H54 (cell line): ENCODE measurements at regions not wholly inside any gene's neighbourhood (a gene's known extent, or its start where the extent isn't known, plus 50 kb on each side); places are given as distances from the start of the nearest gene placed in this dataset.

ENCODE experiments used
- DNase-seq: peaks from one replicate; pipeline ENCODE4 v3.0.0; 2011; ENCODE audit warnings: low spot score, mixed read lengths; ENCODE audit not compliant: insufficient read length
- FAIRE-seq: peaks from 3 replicates; lab custom pipeline; 2011; peaks lifted over from hg19 to GRCh38; lab: Jason Lieb, UNC
- POLR2A ChIP-seq: IDR thresholded peaks from 2 replicates; pipeline ENCODE4 v1.6.1; 2011; ENCODE audit warnings: low read depth, mild to moderate bottlenecking, low read length

DNA sequence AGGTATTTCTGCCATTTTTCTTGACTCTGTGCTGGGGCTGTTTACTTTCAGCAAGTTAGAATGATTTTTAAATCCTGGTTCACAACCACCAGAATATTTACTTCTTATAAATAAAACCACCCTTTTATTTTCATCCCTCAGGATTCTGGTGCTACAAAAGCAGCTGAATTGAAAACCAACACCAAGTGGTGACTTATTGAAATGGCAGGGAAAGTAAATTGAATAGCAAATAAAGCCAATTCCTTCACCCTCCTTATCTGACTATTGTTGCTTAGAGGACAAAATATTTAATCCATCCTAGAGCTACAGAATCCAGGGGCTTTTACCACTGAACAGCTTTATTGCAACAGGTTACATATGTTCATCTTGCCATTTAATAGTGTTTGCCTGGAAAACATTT, 828.6 kb upstream of the GHITM start:
- no peak for DNase-seq
- no peak for FAIRE-seq

GRCh38 chr10:83312570-83312969, 826.7 kb upstream of the GHITM start:
- TF ChIP-seq POLR2A, result no peak
- FAIRE-seq (no peak), DNase-seq (no peak)

More for the DNA sequence above, 828.6 kb upstream of the GHITM start:
- TF ChIP-seq POLR2A, result no peak

- FAIRE-seq, result no peak
- TF ChIP-seq POLR2A, result no peak
- no peak for DNase-seq
These were observed 806.6 kb upstream of the GHITM start for GRCh38 chr10:83332690-83333089.

- FAIRE-seq (no peak), DNase-seq (no peak)
- TF ChIP-seq POLR2A, result no peak
These were observed 805.7 kb upstream of the GHITM start for GRCh38 chr10:83333566-83333965.

DNA sequence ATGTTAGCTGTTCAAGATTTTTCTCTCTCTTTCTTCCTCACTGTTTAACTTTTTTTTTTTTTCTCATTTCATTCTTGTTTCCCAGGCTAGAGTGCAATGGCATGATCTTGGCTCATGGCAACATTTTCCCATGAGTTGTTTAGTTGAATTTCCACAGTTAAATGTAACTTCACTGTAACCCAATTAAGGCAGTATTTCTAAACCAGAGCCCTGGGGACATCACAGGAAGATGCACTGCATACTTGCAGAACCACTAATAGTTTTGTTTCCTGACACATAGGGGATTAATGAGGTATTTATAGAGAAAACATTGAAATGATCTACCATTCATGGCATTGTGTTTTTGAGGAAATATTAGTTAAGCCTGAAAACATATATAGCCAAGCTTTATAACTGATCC, 795.6 kb upstream of the GHITM start:
- DNase-seq, result no peak
- FAIRE-seq, result no peak
- no peak for TF ChIP-seq POLR2A

DNA sequence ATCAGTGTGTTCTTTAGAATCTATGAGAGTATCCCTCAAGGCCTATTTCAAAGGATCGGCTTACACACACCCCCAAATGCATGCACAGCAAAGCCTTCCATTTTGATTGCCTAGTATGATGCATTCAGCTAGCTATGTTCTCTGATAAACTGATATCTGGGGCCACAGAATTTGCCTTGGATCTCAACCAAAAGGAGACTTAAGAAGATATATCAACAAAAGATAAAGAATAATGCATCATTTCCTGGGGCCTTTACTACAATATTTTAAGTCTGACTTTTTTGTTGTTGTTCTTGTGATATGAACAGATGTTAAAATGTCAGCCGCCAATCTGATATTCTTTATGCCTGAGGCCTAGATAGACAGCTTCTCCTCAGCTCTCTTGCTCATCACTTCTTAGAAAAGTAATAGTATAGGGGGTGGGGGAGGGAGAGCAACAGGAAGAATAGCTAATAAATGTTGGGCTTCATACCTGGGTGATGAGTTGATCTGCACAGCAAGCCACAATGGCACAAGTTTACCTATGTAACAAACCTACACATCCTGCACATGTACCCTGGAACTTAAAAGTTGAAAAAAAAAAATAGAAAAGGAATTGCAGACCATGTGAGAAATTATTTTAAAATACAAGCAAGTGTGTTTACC, 792.9 kb upstream of the GHITM start:
- no peak for TF ChIP-seq POLR2A
- FAIRE-seq, result no peak
- DNase-seq, result no peak

DNA sequence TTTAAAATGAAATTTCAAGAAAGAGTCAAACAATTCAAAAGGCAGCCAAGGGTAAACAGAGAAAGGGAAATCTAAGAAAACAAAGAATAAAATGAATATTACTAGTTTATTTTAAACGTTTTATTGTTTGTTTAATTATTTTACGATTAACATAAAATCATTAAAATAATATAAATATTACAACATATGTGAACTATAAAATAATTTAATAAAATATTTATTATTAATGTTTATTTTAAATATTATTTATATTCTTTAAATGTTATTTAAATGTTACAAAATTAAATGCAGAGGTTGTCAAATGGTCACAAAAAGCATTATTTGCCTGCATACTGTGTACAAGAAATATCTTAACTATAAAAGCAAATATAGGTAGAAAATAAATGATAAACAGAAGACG, 786.7 kb upstream of the GHITM start:
- FAIRE-seq, result no peak
- TF ChIP-seq POLR2A, result no peak

GRCh38 chr10:83354456-83354855, 784.9 kb upstream of the GHITM start:
- no peak for TF ChIP-seq POLR2A
- no peak for DNase-seq
- no peak for FAIRE-seq

More for the DNA sequence above, 786.7 kb upstream of the GHITM start:
- DNase-seq, result no peak

GRCh38 chr10:83357004-83357403, 782.3 kb upstream of the GHITM start:
- TF ChIP-seq POLR2A, result no peak
- DNase-seq, result no peak
- no peak for FAIRE-seq

GRCh38 chr10:83357627-83358026, 781.7 kb upstream of the GHITM start:
- FAIRE-seq (peak; percentile 6), DNase-seq (no peak)
- TF ChIP-seq POLR2A, result no peak

- no peak for TF ChIP-seq POLR2A
- no peak for FAIRE-seq
- no peak for DNase-seq
These were observed 772.3 kb upstream of the GHITM start for GRCh38 chr10:83367036-83367435.

GRCh38 chr10:83371696-83372490, 767.4 kb upstream of the GHITM start:
- no peak for FAIRE-seq
- no peak for TF ChIP-seq POLR2A
- DNase-seq, result no peak

DNA sequence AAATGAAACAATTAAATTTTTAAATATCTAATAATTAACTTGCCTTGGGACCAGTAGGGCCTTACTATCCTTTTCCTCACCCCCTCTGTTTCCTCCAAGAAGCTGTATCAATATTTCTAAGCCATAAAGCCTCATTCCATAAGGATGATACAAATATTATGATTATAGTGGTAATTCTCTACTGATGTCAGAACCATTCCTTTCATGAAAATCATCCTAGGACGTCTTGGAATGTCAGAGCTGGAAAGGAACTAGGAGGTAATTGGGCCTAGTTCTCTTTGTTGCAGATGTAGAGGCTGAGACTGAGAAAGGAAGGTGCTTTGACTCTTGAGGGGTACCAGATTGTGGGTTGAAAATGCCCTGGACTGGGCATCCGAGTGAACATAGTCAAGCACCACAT, 766.7 kb upstream of the GHITM start:
- DNase-seq (no peak), FAIRE-seq (no peak)
- TF ChIP-seq POLR2A, result no peak

DNA sequence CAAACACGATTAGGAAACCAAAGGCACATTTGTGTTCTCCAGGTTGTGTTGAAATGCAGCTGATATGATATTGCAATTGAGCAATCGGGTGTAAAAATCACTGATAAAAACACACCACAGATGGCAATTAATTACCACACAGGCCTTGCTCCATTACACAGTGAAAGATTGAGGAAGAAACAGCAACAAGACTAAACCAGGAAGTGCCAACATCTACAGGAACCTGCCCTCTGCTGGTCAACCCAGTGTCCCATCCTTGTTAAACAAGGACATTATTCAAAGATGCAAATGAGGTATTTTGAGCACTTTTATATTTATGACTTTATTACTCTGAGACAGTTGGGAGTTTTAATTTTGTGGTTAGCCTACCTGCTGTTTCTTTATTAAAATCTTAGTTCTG, 765.6 kb upstream of the GHITM start:
- peak; percentile 2 for DNase-seq
- TF ChIP-seq POLR2A, result no peak
- peak; percentile 65 for FAIRE-seq

DNA sequence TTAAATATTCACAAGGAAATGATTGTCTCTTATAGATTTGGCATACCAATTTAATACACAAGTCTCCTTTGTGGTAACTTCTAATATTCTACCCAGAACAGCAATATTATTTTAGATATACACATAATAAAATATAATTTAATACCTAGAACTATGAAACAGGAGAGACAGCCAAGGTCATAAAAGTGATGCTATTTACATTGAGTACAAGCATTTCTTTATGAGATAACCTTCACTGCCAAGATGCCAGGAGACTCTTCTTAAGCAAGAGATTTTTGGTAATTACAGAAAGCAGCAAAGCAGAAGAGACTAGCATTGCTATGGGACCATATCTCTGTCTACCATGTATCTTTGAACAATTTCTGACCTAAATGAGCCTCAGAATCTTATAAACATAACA, 764.6 kb upstream of the GHITM start:
- DNase-seq (no peak), FAIRE-seq (no peak)
- no peak for TF ChIP-seq POLR2A
